Jurkat, Clone E6-1 (cell line): ENCODE measurements at regions not wholly inside any gene's neighbourhood (a gene's known extent, or its start where the extent isn't known, plus 50 kb on each side); places are given as distances from the start of the nearest gene placed in this dataset.

Source experiments
- DNase-seq: peaks from one replicate; pipeline ENCODE4 v3.0.0-alpha.2; 2011; ENCODE audit warnings: low read depth, low spot score
- H3K4me3 ChIP-seq: 2 replicates; pipeline ENCODE4 v1.5.1; 2011; ENCODE audit warnings: mild to moderate bottlenecking, low read length, control low read depth, moderate library complexity

- H3K4me3 ChIP-seq = no peak overlapping the region
- no peak for DNase-seq
Measured at GRCh38 chr18:40371673-40372072, 1583.4 kb upstream of the PIK3C3 start.

- DNase-seq = no peak
- no peak overlapping the region for H3K4me3 ChIP-seq
Measured at GRCh38 chr18:40367576-40367975, 1587.5 kb upstream of the PIK3C3 start.

GRCh38 chr18:40366521-40366920, 1588.5 kb upstream of the PIK3C3 start:
- H3K4me3 ChIP-seq = no peak overlapping the region
- no peak for DNase-seq

- no peak for DNase-seq
- H3K4me3 ChIP-seq = no peak overlapping the region
Measured at GRCh38 chr18:40365526-40365925, 1589.5 kb upstream of the PIK3C3 start.

GRCh38 chr18:40360558-40360957, 1594.5 kb upstream of the PIK3C3 start:
- H3K4me3 ChIP-seq = no peak overlapping the region
- no peak for DNase-seq

- DNase-seq = no peak
- H3K4me3 ChIP-seq = no peak overlapping the region
Measured at GRCh38 chr18:40357536-40357935, 1597.5 kb upstream of the PIK3C3 start.

- DNase-seq = no peak
Measured at GRCh38 chr18:40356168-40356567, 1598.9 kb upstream of the PIK3C3 start.

GRCh38 chr18:40355726-40356125, 1599.3 kb upstream of the PIK3C3 start:
- no peak overlapping the region for H3K4me3 ChIP-seq
- no peak for DNase-seq

More at GRCh38 chr18:40356168-40356567, 1598.9 kb upstream of the PIK3C3 start:
- no peak overlapping the region for H3K4me3 ChIP-seq

GRCh38 chr18:40348196-40348595, 1606.8 kb upstream of the PIK3C3 start:
- no peak overlapping the region for H3K4me3 ChIP-seq
- DNase-seq = no peak

GRCh38 chr18:40347261-40347660, 1607.8 kb upstream of the PIK3C3 start:
- no peak for DNase-seq
- no peak overlapping the region for H3K4me3 ChIP-seq

- H3K4me3 ChIP-seq = no peak overlapping the region
- no peak for DNase-seq
Measured at GRCh38 chr18:40346146-40346545, 1608.9 kb upstream of the PIK3C3 start.

- H3K4me3 ChIP-seq = no peak overlapping the region
- DNase-seq = no peak
Measured at GRCh38 chr18:40341701-40342100, 1613.3 kb upstream of the PIK3C3 start.

GRCh38 chr18:40338284-40338683, 1616.8 kb upstream of the PIK3C3 start:
- DNase-seq = no peak

GRCh38 chr18:40326985-40327384, 1628.0 kb upstream of the PIK3C3 start:
- H3K4me3 ChIP-seq = no peak overlapping the region
- DNase-seq = no peak

More at GRCh38 chr18:40338284-40338683, 1616.8 kb upstream of the PIK3C3 start:
- H3K4me3 ChIP-seq = no peak overlapping the region

GRCh38 chr18:40325988-40326387, 1629.0 kb upstream of the PIK3C3 start:
- no peak overlapping the region for H3K4me3 ChIP-seq
- no peak for DNase-seq

- H3K4me3 ChIP-seq = no peak overlapping the region
- no peak for DNase-seq
Measured at GRCh38 chr18:40314199-40314598, 1640.8 kb upstream of the PIK3C3 start.

GRCh38 chr18:40313030-40313642, 1641.9 kb upstream of the PIK3C3 start:
- no peak for DNase-seq

GRCh38 chr18:40307627-40308026, 1647.4 kb upstream of the PIK3C3 start:
- no peak for DNase-seq
- no peak overlapping the region for H3K4me3 ChIP-seq

More at GRCh38 chr18:40313030-40313642, 1641.9 kb upstream of the PIK3C3 start:
- no peak overlapping the region for H3K4me3 ChIP-seq

GRCh38 chr18:40296717-40297413, 1658.2 kb upstream of the PIK3C3 start:
- no peak overlapping the region for H3K4me3 ChIP-seq
- no peak for DNase-seq

GRCh38 chr18:40292985-40293710, 1661.9 kb upstream of the PIK3C3 start:
- DNase-seq = no peak

More at GRCh38 chr18:40292985-40293710, 1661.9 kb upstream of the PIK3C3 start:
- no peak overlapping the region for H3K4me3 ChIP-seq
